Smooth muscle cell (in vitro differentiated cells): ENCODE measurements at regions not wholly inside any gene's neighbourhood (a gene's known extent, or its start where the extent isn't known, plus 50 kb on each side); places are given as distances from the start of the nearest gene placed in this dataset.

Experiments
- DNase-seq: peaks from one replicate; lab custom pipeline; 2025; ENCODE audit not compliant: unreplicated experiment; lab: John Stamatoyannopoulos, UW
- H2AFZ ChIP-seq: fragments of 200-600 bp; sonication (generic); 2 replicates; pipeline ENCODE4 v1.6.0; 2016; ENCODE audit warnings: antibody characterized with exemption, low read depth, mild to moderate bottlenecking
- H3F3A ChIP-seq: fragments of 200-600 bp; sonication (generic); 2 replicates; pipeline ENCODE4 v1.6.0; 2017; ENCODE audit warnings: antibody characterized with exemption, low read depth
- H3K27ac ChIP-seq: fragments of 200-600 bp; sonication (generic); 2 replicates; pipeline ENCODE4 v1.5.1; 2016; ENCODE audit warnings: low read depth, mild to moderate bottlenecking
- H3K27me3 ChIP-seq: fragments of 200-600 bp; sonication (generic); 2 replicates; pipeline ENCODE4 v1.6.1; 2016; ENCODE audit warnings: low read depth, mild to moderate bottlenecking
- H3K36me3 ChIP-seq: fragments of 200-600 bp; sonication (generic); 2 replicates; pipeline ENCODE4 v1.5.1; 2016; ENCODE audit warnings: low read depth
- H3K4me1 ChIP-seq: fragments of 200-600 bp; sonication (generic); 2 replicates; pipeline ENCODE4 v1.5.1; 2016; ENCODE audit warnings: low read depth
- H3K4me2 ChIP-seq: fragments of 200-600 bp; sonication (generic); 2 replicates; pipeline ENCODE4 v1.6.0; 2016; ENCODE audit warnings: mild to moderate bottlenecking
- H3K4me3 ChIP-seq: fragments of 200-600 bp; sonication (generic); 2 replicates; pipeline ENCODE4 v1.5.1; 2016; ENCODE audit warnings: mild to moderate bottlenecking
- H3K79me2 ChIP-seq: fragments of 200-600 bp; sonication (generic); 2 replicates; pipeline ENCODE4 v1.6.0; 2016; ENCODE audit warnings: low read depth, mild to moderate bottlenecking
- H3K9ac ChIP-seq: fragments of 200-600 bp; sonication (generic); 2 replicates; pipeline ENCODE4 v1.6.0; 2016; ENCODE audit warnings: low read depth
- H3K9me3 ChIP-seq: fragments of 200-600 bp; sonication (generic); replicated peaks from 2 replicates; pipeline ENCODE4 v1.5.1; 2016; ENCODE audit warnings: low read depth
- H4K20me1 ChIP-seq: fragments of 200-600 bp; sonication (generic); 2 replicates; pipeline ENCODE4 v1.6.0; 2016; ENCODE audit warnings: low read depth
- CTCF ChIP-seq: fragments of 200-600 bp; sonication (generic); IDR thresholded peaks from 2 replicates; pipeline ENCODE4 v1.5.1; 2017; ENCODE audit warnings: borderline replicate concordance, mild to moderate bottlenecking, antibody characterized with exemption; ENCODE audit not compliant: insufficient read depth, poor library complexity, severe bottlenecking
- WGBS: methylation state at CpG from one replicate; pipeline ENCODE4 v1.1.7; 2016; ENCODE audit warnings: low lambda C conversion rate; 5-methylcytosine and 5-hydroxymethylcytosine counted together

DNA sequence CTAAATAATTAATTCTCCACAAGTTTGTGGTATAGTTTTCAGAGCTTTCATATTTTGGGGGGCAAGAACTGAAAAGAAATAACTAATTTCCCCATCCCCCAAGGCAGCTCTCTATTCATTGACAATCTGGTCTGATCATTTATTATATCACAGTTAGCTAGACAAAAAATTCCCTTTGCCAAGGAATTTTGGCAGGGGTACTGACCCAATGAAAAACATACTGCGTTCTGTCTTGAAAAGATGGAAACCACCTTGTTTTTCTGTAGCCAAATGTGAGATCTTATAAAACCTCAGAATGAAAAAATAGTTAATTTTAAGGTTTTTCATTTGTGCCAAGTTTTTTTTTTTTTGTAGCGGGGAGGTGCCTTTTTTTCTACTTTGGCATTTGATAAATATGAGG, 1008.9 kb downstream of the EFNA5 start:
- TF ChIP-seq CTCF: no peak
- no peaks in the 10 kb centered on the region for H4K20me1 ChIP-seq
- no peak overlapping the region for H3K4me2 ChIP-seq
- H3K4me3 ChIP-seq: no peak overlapping the region
- no peak overlapping the region for H3K9ac ChIP-seq
- H3K4me1 ChIP-seq: no peaks in the 10 kb centered on the region
- H2AFZ ChIP-seq: no peak overlapping the region
- no peak overlapping the region for H3K27ac ChIP-seq
- no peaks in the 10 kb centered on the region for H3F3A ChIP-seq
- WGBS: 71% methylated on average over 2 of the region's 2 CpGs
- no peaks in the 10 kb centered on the region for H3K36me3 ChIP-seq
- no peaks in the 10 kb centered on the region for H3K9me3 ChIP-seq
- no peaks in the 10 kb centered on the region for H3K27me3 ChIP-seq
- no peaks in the 10 kb centered on the region for H3K79me2 ChIP-seq
- no peak for DNase-seq

DNA sequence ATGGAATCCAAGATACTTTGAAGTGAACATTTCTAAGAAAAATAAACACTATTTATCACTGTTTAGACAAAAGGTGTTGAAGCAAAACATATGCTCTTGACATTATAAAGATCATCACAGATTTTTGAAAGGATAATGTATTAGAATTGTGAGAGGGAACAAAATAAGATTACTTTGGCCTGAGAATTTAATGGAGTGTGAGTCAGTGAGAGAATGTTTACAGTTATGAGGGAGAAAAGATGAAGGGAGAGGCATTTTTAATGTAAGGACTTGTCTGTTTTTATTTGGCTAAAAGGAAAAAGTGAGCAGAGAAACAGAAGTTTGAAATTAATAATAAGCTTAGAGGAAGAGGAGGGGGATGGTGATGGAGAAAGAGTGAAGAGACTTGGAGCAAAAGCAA, 1010.1 kb downstream of the EFNA5 start:
- Histone ChIP-seq H3K27me3 (no peaks in the 10 kb centered on the region), H2AFZ (peak overlapping the region; percentile 60), H3K4me3 (no peak overlapping the region), H3K4me2 (no peak overlapping the region), H3K9ac (no peak overlapping the region), H3F3A (no peaks in the 10 kb centered on the region), H3K27ac (no peak overlapping the region), H4K20me1 (no peaks in the 10 kb centered on the region), H3K79me2 (no peaks in the 10 kb centered on the region), H3K9me3 (no peaks in the 10 kb centered on the region), H3K4me1 (no peaks in the 10 kb centered on the region), H3K36me3 (no peaks in the 10 kb centered on the region)
- DNase-seq: no peak
- TF ChIP-seq CTCF: no peak

GRCh38 chr5:106658150-106658549, 1012.6 kb downstream of the EFNA5 start:
- Histone ChIP-seq H3K36me3 (no peaks in the 10 kb centered on the region), H3K9ac (no peak overlapping the region), H3K4me2 (no peak overlapping the region), H3K4me1 (no peaks in the 10 kb centered on the region), H3K9me3 (no peaks in the 10 kb centered on the region), H3F3A (no peaks in the 10 kb centered on the region), H3K27ac (no peak overlapping the region), H3K79me2 (no peaks in the 10 kb centered on the region), H3K4me3 (no peak overlapping the region), H2AFZ (no peak overlapping the region), H4K20me1 (no peaks in the 10 kb centered on the region), H3K27me3 (no peaks in the 10 kb centered on the region)
- DNase-seq: no peak
- TF ChIP-seq CTCF: no peak

GRCh38 chr5:106656821-106657220, 1013.9 kb downstream of the EFNA5 start:
- no peak for TF ChIP-seq CTCF
- no peaks in the 10 kb centered on the region for H3K27me3 ChIP-seq

More at GRCh38 chr5:106656821-106657220, 1013.9 kb downstream of the EFNA5 start:
- Histone ChIP-seq H3K4me2 (no peak overlapping the region), H4K20me1 (no peaks in the 10 kb centered on the region), H3K36me3 (no peaks in the 10 kb centered on the region), H2AFZ (no peak overlapping the region), H3K79me2 (no peaks in the 10 kb centered on the region), H3K4me3 (no peak overlapping the region), H3K9ac (no peak overlapping the region), H3K4me1 (no peaks in the 10 kb centered on the region), H3F3A (no peaks in the 10 kb centered on the region), H3K27ac (no peak overlapping the region), H3K9me3 (no peaks in the 10 kb centered on the region)
- WGBS: 62% methylated on average over 2 of the region's 2 CpGs
- no peak for DNase-seq
